IMR-90 (cell line): ENCODE measurements at regions not wholly inside any gene's neighbourhood (a gene's known extent, or its start where the extent isn't known, plus 50 kb on each side); places are given as distances from the start of the nearest gene placed in this dataset.

ENCODE experiments used
- ATAC-seq: fragments of 200-7000 bp; cut with Tn5 transposase; 2 replicates; pipeline ENCODE4 v1.9.1; 2020; ENCODE audit warnings: low read depth, mild to moderate bottlenecking, moderate library complexity
- BruUV-seq: library from RNA; stranded (reverse); fragments of 400-500 nt; replicated peaks from 2 replicates; lab custom pipeline; 2021; lab: Mats Ljungman, UMichigan
- CTCF ChIA-PET: fragments of 300-600 bp; formaldehyde crosslinking; extraction: SDS; loops from one replicate; lab custom pipeline; 2021; ENCODE audit warnings: antibody characterized with exemption; lab: Yijun Ruan, JAX
- POLR2A ChIA-PET: fragments of 300-600 bp; sonication (Branson Sonifier 250); formaldehyde crosslinking; loops from one replicate; lab custom pipeline; 2022; ENCODE audit warnings: antibody characterized with exemption; ENCODE audit not compliant: unreplicated experiment; lab: Charles Lee
- DNase-seq: peaks from one replicate; pipeline ENCODE4 v3.0.0; 2013
- H2AFZ ChIP-seq: replicated peaks from 2 replicates; pipeline ENCODE3; 2013; ENCODE audit warnings: low read length, mild to moderate bottlenecking; ENCODE audit not compliant: poor library complexity
- H2AK5ac ChIP-seq: 2 replicates; pipeline ENCODE4 v1.6.1; 2013; ENCODE audit warnings: low read depth, low read length, inconsistent platforms
- H2AK9ac ChIP-seq: replicated peaks from 2 replicates; pipeline ENCODE3; 2013; ENCODE audit warnings: mild to moderate bottlenecking, low read depth, low read length, moderate library complexity; ENCODE audit not compliant: poor library complexity
- H2BK120ac ChIP-seq: 2 replicates; pipeline ENCODE4 v1.6.1; 2013; ENCODE audit warnings: low read depth, low read length, inconsistent platforms
- H2BK15ac ChIP-seq: 3 replicates; pipeline ENCODE4 v1.6.1; 2013; ENCODE audit warnings: low read depth, low read length, inconsistent platforms
- H2BK20ac ChIP-seq: 2 replicates; pipeline ENCODE4 v1.6.1; 2013; ENCODE audit warnings: low read depth, mild to moderate bottlenecking, inconsistent platforms, low read length, moderate library complexity
- H2BK5ac ChIP-seq: 2 replicates; pipeline ENCODE4 v1.6.1; 2013; ENCODE audit warnings: mild to moderate bottlenecking, low read depth, low read length, inconsistent platforms; ENCODE audit not compliant: poor library complexity, severe bottlenecking
- H3K14ac ChIP-seq: replicated peaks from 2 replicates; pipeline ENCODE4 v1.6.1; 2013; ENCODE audit warnings: low read depth, low read length, inconsistent platforms
- H3K18ac ChIP-seq: 2 replicates; pipeline ENCODE4 v1.6.1; 2013; ENCODE audit warnings: low read depth, low read length, control low read depth
- H3K23ac ChIP-seq: 2 replicates; pipeline ENCODE4 v1.6.1; 2013; ENCODE audit warnings: low read depth, low read length, inconsistent platforms
- H3K27ac ChIP-seq: 2 replicates; pipeline ENCODE4 v1.5.1; 2013; ENCODE audit warnings: mild to moderate bottlenecking, control low read depth, low read length; ENCODE audit not compliant: insufficient read depth
- H3K27me3 ChIP-seq: 2 replicates; pipeline ENCODE4 v1.6.1; 2013; ENCODE audit warnings: low read length; ENCODE audit not compliant: control insufficient read depth, insufficient read depth
- H3K36me3 ChIP-seq: 2 replicates; pipeline ENCODE4 v1.6.1; 2013; ENCODE audit warnings: low read length, mixed read lengths; ENCODE audit not compliant: control insufficient read depth, insufficient read depth
- H3K4ac ChIP-seq: 2 replicates; pipeline ENCODE4 v1.6.1; 2013; ENCODE audit warnings: low read depth, low read length, inconsistent platforms
- H3K4me1 ChIP-seq: 2 replicates; pipeline ENCODE4 v1.6.1; 2013; ENCODE audit warnings: low read length, mixed read lengths; ENCODE audit not compliant: control insufficient read depth, insufficient read depth
- H3K4me2 ChIP-seq: 2 replicates; pipeline ENCODE4 v1.6.1; 2013; ENCODE audit warnings: low read depth, mild to moderate bottlenecking, control low read depth, low read length, moderate library complexity
- H3K4me3 ChIP-seq: 2 replicates; pipeline ENCODE4 v1.5.1; 2013; ENCODE audit warnings: low read depth, mild to moderate bottlenecking, control low read depth, low read length, moderate library complexity; ENCODE audit not compliant: insufficient read depth
- H3K56ac ChIP-seq: 2 replicates; pipeline ENCODE4 v1.6.1; 2013; ENCODE audit warnings: low read length, inconsistent platforms; ENCODE audit not compliant: insufficient read depth; ENCODE audit errors: extremely low read depth
- H3K79me1 ChIP-seq, 2 experiments: 2 replicates each; pipeline ENCODE4 v1.6.1; 2013; ENCODE audit warnings: low read length in 2 of 2, inconsistent platforms in 1 of 2, low read depth in 1 of 2
- H3K9ac ChIP-seq: 2 replicates; pipeline ENCODE4 v1.6.1; 2013; ENCODE audit warnings: low read depth, low read length, control low read depth
- H3K9me1 ChIP-seq: 2 replicates; pipeline ENCODE4 v1.6.1; 2013; ENCODE audit warnings: low read length, inconsistent platforms; ENCODE audit not compliant: insufficient read depth
- H3K9me3 ChIP-seq: 2 replicates; pipeline ENCODE4 v1.6.1; 2013; ENCODE audit warnings: low read length; ENCODE audit not compliant: control insufficient read depth, insufficient read depth
- H4K20me1 ChIP-seq: 2 replicates; pipeline ENCODE4 v1.6.1; 2013; ENCODE audit warnings: low read length, inconsistent platforms; ENCODE audit not compliant: insufficient read depth
- H4K5ac ChIP-seq: 2 replicates; pipeline ENCODE4 v1.6.1; 2013; ENCODE audit warnings: mild to moderate bottlenecking, low read depth, low read length, control low read depth
- H4K8ac ChIP-seq, 2 experiments: 2 replicates each; pipeline ENCODE4 v1.6.1; 2013; ENCODE audit warnings: low read depth in 2 of 2, low read length in 2 of 2, control low read depth in 1 of 2, inconsistent platforms in 1 of 2
- H4K91ac ChIP-seq: 2 replicates; pipeline ENCODE4 v1.6.1; 2013; ENCODE audit warnings: low read depth, low read length, inconsistent platforms; ENCODE audit not compliant: insufficient read depth
- BHLHE40 ChIP-seq: fragments of 150-350 bp; IDR thresholded peaks from 2 replicates; pipeline ENCODE4 v1.6.1; 2016; ENCODE audit warnings: mild to moderate bottlenecking, low read depth, low read length
- CEBPB ChIP-seq: IDR thresholded peaks from 2 replicates; pipeline ENCODE4 v1.6.1; 2012; ENCODE audit warnings: low read depth, low read length, improper control_type of control experiment
- FOS ChIP-seq: fragments of 150-350 bp; IDR thresholded peaks from 2 replicates; pipeline ENCODE4 v1.6.1; 2016; ENCODE audit warnings: low read depth, low read length
- MAZ ChIP-seq: IDR thresholded peaks from 2 replicates; pipeline ENCODE4 v1.6.1; 2012; ENCODE audit warnings: low read depth, mild to moderate bottlenecking, low read length, improper control_type of control experiment, moderate library complexity, borderline replicate concordance
- NFE2L2 ChIP-seq: fragments of 150-350 bp; IDR thresholded peaks from 2 replicates; pipeline ENCODE4 v1.6.1; 2016; ENCODE audit warnings: low read depth, mild to moderate bottlenecking, low read length
- POLR2A ChIP-seq: IDR thresholded peaks from 2 replicates; pipeline ENCODE4 v1.6.1; 2012; ENCODE audit warnings: mild to moderate bottlenecking, low read depth, low read length
- RCOR1 ChIP-seq: IDR thresholded peaks from 2 replicates; pipeline ENCODE4 v1.6.1; 2012; ENCODE audit warnings: mild to moderate bottlenecking, low read length, improper control_type of control experiment; ENCODE audit not compliant: insufficient replicate concordance
- WGBS, 2 experiments: methylation state at CpG; one replicate each; pipeline versions ENCODE4 v1.1.5 to v1.1.7; 2013; ENCODE audit warnings: missing lambda C conversion rate in 2 of 2; ENCODE audit not compliant: insufficient read length in 1 of 2; ENCODE audit errors: extremely low coverage in 2 of 2; 5-methylcytosine and 5-hydroxymethylcytosine counted together
- dilution Hi-C: fragments of 300-500 bp; cut with HindIII; formaldehyde crosslinking; loops from one replicate; pipeline ENCODE4 v1.14.3; 2018; ENCODE audit warnings: low sequenced_read_pairs; ENCODE audit not compliant: unreplicated experiment
- in situ Hi-C: fragments of 300-500 bp; cut with MboI; formaldehyde crosslinking; loops from 3 replicates; pipeline ENCODE4 v1.14.3; 2019; ENCODE audit warnings: low sequenced_read_pairs, inconsistent platforms, mixed read lengths
- intact Hi-C: fragments of 100-400 bp; cut with micrococcal nuclease; formaldehyde crosslinking; loops from 2 replicates; pipeline ENCODE4 v1.10.0; 2022
- TF ChIP-seq, protein P1 (sequence below): fragments of 150-350 bp; IDR thresholded peaks from 2 replicates; pipeline ENCODE4 v1.6.1; 2017; ENCODE audit warnings: mild to moderate bottlenecking, antibody characterized with exemption, low read length, low read depth
- TF ChIP-seq, protein P2 (sequence below): conservative IDR thresholded peaks from 2 replicates; pipeline ENCODE4 v1.5.1; 2012; ENCODE audit warnings: mild to moderate bottlenecking, low read depth, low read length, improper control_type of control experiment

DNA sequence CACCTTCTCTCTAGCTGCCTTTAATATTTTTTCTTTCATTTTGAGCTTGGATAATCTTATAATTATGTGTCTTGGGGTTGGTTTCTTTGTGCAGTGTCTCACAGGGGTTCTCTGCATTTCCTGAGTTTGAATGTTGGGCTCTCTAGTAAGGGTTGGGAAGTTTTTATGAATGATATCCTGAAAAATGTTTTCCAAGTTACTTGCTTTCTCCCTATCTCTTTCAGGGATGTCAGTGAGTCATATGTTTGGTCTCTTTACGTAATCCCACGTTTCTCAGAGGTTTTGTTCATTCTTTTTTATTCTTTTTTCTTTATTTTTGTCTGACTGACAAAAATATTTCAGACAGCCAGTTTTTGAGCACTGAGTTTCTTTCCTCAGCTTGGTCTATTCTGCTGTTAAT is 55.4 kb upstream of the CCDC190 start:
- H3K79me1 ChIP-seq, result no peaks in the 10 kb centered on the region
- H3K56ac ChIP-seq, result no peak overlapping the region
- H3K36me3 ChIP-seq, result no peaks in the 10 kb centered on the region
- no peak overlapping the region for H3K4me2 ChIP-seq
- ATAC-seq, result peak; percentile 80
- H3K4ac ChIP-seq, result no peak overlapping the region
- no peak overlapping the region for H2AFZ ChIP-seq
- no peak overlapping the region for H3K14ac ChIP-seq
- H3K4me1 ChIP-seq, result peaks cover 4% of the 10 kb centered on the region; the same call in 1 of the 2 replicates
- H2AK5ac ChIP-seq, result no peak overlapping the region
- no peaks in the 10 kb centered on the region for H3K27me3 ChIP-seq
- ChIA-PET CTCF (interaction anchor here (0.7 kb wide), 1 partner anchor 12 kb away, joined by 4 read pairs; no protein-coding TSS in a partner anchor), POLR2A (no interaction called here)
- H3K9ac ChIP-seq, result no peak overlapping the region
- no peak overlapping the region for H4K5ac ChIP-seq
- H2BK120ac ChIP-seq, result peak overlapping the region; percentile 11; the same call in 1 of the 2 replicates
- H2BK20ac ChIP-seq, result no peak overlapping the region
- in situ Hi-C loops (no loop called here), intact Hi-C loops (no loop called here), dilution Hi-C loops (no loop called here)
- DNase-seq, result peak; percentile 86
- H3K27ac ChIP-seq, result no peak overlapping the region
- no peaks in the 10 kb centered on the region; the same call in 1 of the 2 replicates for H3K9me1 ChIP-seq
- no peak overlapping the region for H2AK9ac ChIP-seq
- H4K91ac ChIP-seq, result peak overlapping the region; percentile 5; the same call in 1 of the 2 replicates
- no peak overlapping the region for H3K4me3 ChIP-seq
- WGBS, 2 experiments, result no CpG with 5 or more reads among the region's 2 CpGs
- no TSS peak for BruUV-seq
- H2BK15ac ChIP-seq, result no peak overlapping the region
- H4K8ac ChIP-seq, result no peak overlapping the region
- peak overlapping the region; percentile 61 for H2BK5ac ChIP-seq
- H3K18ac ChIP-seq, result no peak overlapping the region; the same call in 1 of the 2 replicates
- peaks cover 6% of the 10 kb centered on the region for H3K9me3 ChIP-seq
- H4K20me1 ChIP-seq, result no peaks in the 10 kb centered on the region
- TF ChIP-seq FOS, result peak; percentile 68
- TF ChIP-seq POLR2A, result no peak
- peak; percentile 75 for TF ChIP-seq BHLHE40
- TF ChIP-seq, protein P1, sequence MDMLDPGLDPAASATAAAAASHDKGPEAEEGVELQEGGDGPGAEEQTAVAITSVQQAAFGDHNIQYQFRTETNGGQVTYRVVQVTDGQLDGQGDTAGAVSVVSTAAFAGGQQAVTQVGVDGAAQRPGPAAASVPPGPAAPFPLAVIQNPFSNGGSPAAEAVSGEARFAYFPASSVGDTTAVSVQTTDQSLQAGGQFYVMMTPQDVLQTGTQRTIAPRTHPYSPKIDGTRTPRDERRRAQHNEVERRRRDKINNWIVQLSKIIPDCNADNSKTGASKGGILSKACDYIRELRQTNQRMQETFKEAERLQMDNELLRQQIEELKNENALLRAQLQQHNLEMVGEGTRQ, result no peak
- peak; percentile 58 for TF ChIP-seq CEBPB
- TF ChIP-seq MAZ, result no peak
- TF ChIP-seq, protein P2, sequence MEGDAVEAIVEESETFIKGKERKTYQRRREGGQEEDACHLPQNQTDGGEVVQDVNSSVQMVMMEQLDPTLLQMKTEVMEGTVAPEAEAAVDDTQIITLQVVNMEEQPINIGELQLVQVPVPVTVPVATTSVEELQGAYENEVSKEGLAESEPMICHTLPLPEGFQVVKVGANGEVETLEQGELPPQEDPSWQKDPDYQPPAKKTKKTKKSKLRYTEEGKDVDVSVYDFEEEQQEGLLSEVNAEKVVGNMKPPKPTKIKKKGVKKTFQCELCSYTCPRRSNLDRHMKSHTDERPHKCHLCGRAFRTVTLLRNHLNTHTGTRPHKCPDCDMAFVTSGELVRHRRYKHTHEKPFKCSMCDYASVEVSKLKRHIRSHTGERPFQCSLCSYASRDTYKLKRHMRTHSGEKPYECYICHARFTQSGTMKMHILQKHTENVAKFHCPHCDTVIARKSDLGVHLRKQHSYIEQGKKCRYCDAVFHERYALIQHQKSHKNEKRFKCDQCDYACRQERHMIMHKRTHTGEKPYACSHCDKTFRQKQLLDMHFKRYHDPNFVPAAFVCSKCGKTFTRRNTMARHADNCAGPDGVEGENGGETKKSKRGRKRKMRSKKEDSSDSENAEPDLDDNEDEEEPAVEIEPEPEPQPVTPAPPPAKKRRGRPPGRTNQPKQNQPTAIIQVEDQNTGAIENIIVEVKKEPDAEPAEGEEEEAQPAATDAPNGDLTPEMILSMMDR, result no peak
- no peak for TF ChIP-seq RCOR1
- no peak for TF ChIP-seq NFE2L2
- H3K23ac ChIP-seq, result no peak overlapping the region
